ENCODE measurements at regions not wholly inside any gene's neighbourhood (a gene's known extent, or its start where the extent isn't known, plus 50 kb on each side); places are given as distances from the start of the nearest gene placed in this dataset.

- no peak for DNase-seq (ENCODE audit: low read depth in 2 of 2)
- H3K4me3 ChIP-seq (replicated peaks in 1 of 2; ENCODE audit: low read depth in 2 of 2, low read length in 2 of 2), result no peak overlapping the region
- TF ChIP-seq CTCF (IDR thresholded peaks at IDR 0.05; ENCODE audit: low read depth, low read length), result no peak
These were observed 160.6 kb downstream of the BCOR start for GRCh38 chrX:39936886-39937770.

GRCh38 chrX:39938466-39938865 is 159.3 kb downstream of the BCOR start:
- TF ChIP-seq CTCF (IDR thresholded peaks at IDR 0.05; ENCODE audit: low read depth, low read length), result no peak
- DNase-seq (ENCODE audit: low read depth in 2 of 2), result no peak
- H3K4me3 ChIP-seq (replicated peaks in 1 of 2; ENCODE audit: low read depth in 2 of 2, low read length in 2 of 2), result no peak overlapping the region

GRCh38 chrX:39939678-39940077 is 158.1 kb downstream of the BCOR start:
- no peak overlapping the region for H3K4me3 ChIP-seq (replicated peaks in 1 of 2; ENCODE audit: low read depth in 2 of 2, low read length in 2 of 2)
- DNase-seq (ENCODE audit: low read depth in 2 of 2), result no peak
- no peak for TF ChIP-seq CTCF (IDR thresholded peaks at IDR 0.05; ENCODE audit: low read depth, low read length)

- no peak for TF ChIP-seq CTCF (IDR thresholded peaks at IDR 0.05; ENCODE audit: low read depth, low read length)
- no peak for DNase-seq (ENCODE audit: low read depth in 2 of 2)
- H3K4me3 ChIP-seq (replicated peaks in 1 of 2; ENCODE audit: low read depth in 2 of 2, low read length in 2 of 2), result no peak overlapping the region
These were observed 156.3 kb downstream of the BCOR start for GRCh38 chrX:39941332-39941920.

DNA sequence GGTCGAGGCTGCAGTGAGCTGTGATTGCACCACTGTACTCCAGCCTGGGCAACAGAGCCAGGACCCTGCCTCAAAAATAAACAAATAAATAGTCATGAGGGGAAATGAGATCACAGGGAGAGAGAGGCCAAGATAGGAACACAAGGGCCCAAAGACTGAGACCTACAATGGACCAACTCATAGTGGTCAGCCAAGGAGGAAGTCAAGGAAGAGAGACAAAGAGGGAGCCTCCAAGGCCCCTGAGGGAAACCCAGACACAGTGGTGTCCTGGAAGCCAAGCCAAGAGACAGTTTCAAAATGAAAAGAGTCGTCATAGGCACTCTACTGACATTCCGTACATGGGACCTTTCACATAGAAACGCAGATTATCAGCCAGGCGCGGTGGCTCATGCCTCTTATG is 153.3 kb downstream of the BCOR start:
- DNase-seq (ENCODE audit: low read depth in 2 of 2), result no peak
- no peak overlapping the region for H3K4me3 ChIP-seq (replicated peaks in 1 of 2; ENCODE audit: low read depth in 2 of 2, low read length in 2 of 2)
- no peak for TF ChIP-seq CTCF (IDR thresholded peaks at IDR 0.05; ENCODE audit: low read depth, low read length)

- no peak for TF ChIP-seq CTCF (IDR thresholded peaks at IDR 0.05; ENCODE audit: low read depth, low read length)
- no peak for DNase-seq (ENCODE audit: low read depth in 2 of 2)
- no peak overlapping the region for H3K4me3 ChIP-seq (replicated peaks in 1 of 2; ENCODE audit: low read depth in 2 of 2, low read length in 2 of 2)
These were observed 152.0 kb downstream of the BCOR start for GRCh38 chrX:39945709-39946108.

Measured in cardiac fibroblast (primary cell).